SK-N-SH treated with all-trans-retinoic acid at 6 μM for 48 hours (cell line): ENCODE measurements at regions not wholly inside any gene's neighbourhood (a gene's known extent, or its start where the extent isn't known, plus 50 kb on each side); places are given as distances from the start of the nearest gene placed in this dataset.

Experiments
- ISL1 ChIP-seq: fragments of 250-450 bp; sonication (Bioruptor Pico); IDR thresholded peaks from 2 replicates; pipeline ENCODE4 v2.1.2; 2022; ENCODE audit warnings: mild to moderate bottlenecking, moderate library complexity
- PPARA ChIP-seq: fragments of 250-450 bp; sonication (Bioruptor Pico); IDR thresholded peaks from 2 replicates; pipeline ENCODE4 v1.5.0; 2020; ENCODE audit warnings: mild to moderate bottlenecking, borderline replicate concordance
- RARB ChIP-seq: fragments of 250-450 bp; sonication (Bioruptor Pico); IDR thresholded peaks from 2 replicates; pipeline ENCODE4 v1.8.0; 2021; ENCODE audit warnings: mild to moderate bottlenecking, moderate library complexity
- ZC3H10 ChIP-seq: fragments of 250-450 bp; sonication (Bioruptor Pico); IDR thresholded peaks from 2 replicates; pipeline ENCODE4 v1.5.1; 2021; ENCODE audit warnings: mild to moderate bottlenecking, moderate library complexity
- ZFP3 ChIP-seq: fragments of 250-450 bp; sonication (Bioruptor Pico); IDR thresholded peaks from 2 replicates; pipeline ENCODE4 v1.5.0; 2020; ENCODE audit warnings: mild to moderate bottlenecking, moderate library complexity
- ZNF565 ChIP-seq: fragments of 450-650 bp; formaldehyde crosslinking; conservative IDR thresholded peaks from 2 replicates; pipeline ENCODE4 v1.5.0; 2020; ENCODE audit warnings: low read depth, mild to moderate bottlenecking, moderate library complexity
- ZNF70 ChIP-seq: fragments of 450-650 bp; formaldehyde crosslinking; IDR thresholded peaks from 2 replicates; pipeline ENCODE4 v1.5.0; 2020; ENCODE audit warnings: mild to moderate bottlenecking, moderate library complexity
- TF ChIP-seq, protein P1 (sequence below): fragments of 250-450 bp; sonication (Bioruptor Pico); IDR thresholded peaks from 2 replicates; pipeline ENCODE4 v1.8.0; 2020; ENCODE audit warnings: mild to moderate bottlenecking, moderate library complexity, borderline replicate concordance
- TF ChIP-seq, protein P2 (sequence below): fragments of 250-450 bp; sonication (Bioruptor Pico); IDR thresholded peaks from 2 replicates; pipeline ENCODE4 v1.5.1; 2020; ENCODE audit warnings: low read depth, mild to moderate bottlenecking, moderate library complexity

DNA sequence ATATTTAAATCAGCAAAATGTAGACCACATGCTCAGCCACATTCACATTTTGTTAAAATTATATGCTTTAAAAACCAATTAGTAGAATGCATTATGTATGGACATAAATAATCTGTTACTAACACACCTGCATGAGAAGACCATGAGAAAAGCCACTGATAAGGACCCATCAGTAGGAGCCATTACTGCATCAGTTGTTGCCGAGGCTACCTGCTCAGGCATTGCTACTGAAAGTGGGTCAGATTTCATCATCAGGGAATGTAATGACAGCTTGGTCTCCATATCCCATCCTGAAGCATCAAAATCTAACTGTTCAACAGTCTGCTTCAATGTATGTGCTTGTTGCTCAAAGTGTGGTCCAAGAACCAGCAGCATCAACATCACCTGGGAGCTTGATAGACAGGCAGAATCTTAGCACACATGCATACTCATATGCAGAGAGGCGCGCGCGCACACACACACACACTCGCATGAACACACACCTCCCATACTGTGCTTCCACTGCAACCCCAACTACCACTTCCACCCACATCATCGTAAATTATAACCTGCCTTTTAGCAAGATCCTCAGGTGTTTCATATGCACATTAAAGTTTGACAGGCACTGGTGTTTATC lies 72.4 kb upstream of the FOXB1 start:
- TF ChIP-seq ISL1 (CRISPR knock-in tag) (no peak), RARB (CRISPR knock-in tag) (no peak), ZNF565 (CRISPR knock-in tag) (no peak), ZNF70 (CRISPR knock-in tag) (no peak), ZFP3 (CRISPR knock-in tag) (no peak), PPARA (CRISPR knock-in tag) (no peak), ZC3H10 (CRISPR knock-in tag) (no peak)
- TF ChIP-seq, protein P1, sequence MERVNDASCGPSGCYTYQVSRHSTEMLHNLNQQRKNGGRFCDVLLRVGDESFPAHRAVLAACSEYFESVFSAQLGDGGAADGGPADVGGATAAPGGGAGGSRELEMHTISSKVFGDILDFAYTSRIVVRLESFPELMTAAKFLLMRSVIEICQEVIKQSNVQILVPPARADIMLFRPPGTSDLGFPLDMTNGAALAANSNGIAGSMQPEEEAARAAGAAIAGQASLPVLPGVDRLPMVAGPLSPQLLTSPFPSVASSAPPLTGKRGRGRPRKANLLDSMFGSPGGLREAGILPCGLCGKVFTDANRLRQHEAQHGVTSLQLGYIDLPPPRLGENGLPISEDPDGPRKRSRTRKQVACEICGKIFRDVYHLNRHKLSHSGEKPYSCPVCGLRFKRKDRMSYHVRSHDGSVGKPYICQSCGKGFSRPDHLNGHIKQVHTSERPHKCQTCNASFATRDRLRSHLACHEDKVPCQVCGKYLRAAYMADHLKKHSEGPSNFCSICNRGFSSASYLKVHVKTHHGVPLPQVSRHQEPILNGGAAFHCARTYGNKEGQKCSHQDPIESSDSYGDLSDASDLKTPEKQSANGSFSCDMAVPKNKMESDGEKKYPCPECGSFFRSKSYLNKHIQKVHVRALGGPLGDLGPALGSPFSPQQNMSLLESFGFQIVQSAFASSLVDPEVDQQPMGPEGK, result no peak
- TF ChIP-seq, protein P2, sequence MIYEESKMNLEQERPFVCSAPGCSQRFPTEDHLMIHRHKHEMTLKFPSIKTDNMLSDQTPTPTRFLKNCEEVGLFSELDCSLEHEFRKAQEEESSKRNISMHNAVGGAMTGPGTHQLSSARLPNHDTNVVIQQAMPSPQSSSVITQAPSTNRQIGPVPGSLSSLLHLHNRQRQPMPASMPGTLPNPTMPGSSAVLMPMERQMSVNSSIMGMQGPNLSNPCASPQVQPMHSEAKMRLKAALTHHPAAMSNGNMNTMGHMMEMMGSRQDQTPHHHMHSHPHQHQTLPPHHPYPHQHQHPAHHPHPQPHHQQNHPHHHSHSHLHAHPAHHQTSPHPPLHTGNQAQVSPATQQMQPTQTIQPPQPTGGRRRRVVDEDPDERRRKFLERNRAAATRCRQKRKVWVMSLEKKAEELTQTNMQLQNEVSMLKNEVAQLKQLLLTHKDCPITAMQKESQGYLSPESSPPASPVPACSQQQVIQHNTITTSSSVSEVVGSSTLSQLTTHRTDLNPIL, result no peak
